Right lobe of liver (tissue), 6 donors: ENCODE measurements at regions not wholly inside any gene's neighbourhood (a gene's known extent, or its start where the extent isn't known, plus 50 kb on each side); places are given as distances from the start of the nearest gene placed in this dataset.

Experiments
- ATAC-seq, 4 donors: fragments of 200-7000 bp; cut with Tn5 transposase; one replicate each; pipeline ENCODE4 v1.9.1; 2020; ENCODE audit warnings: mild to moderate bottlenecking in 4 of 4, moderate library complexity in 4 of 4
- DNase-seq, 3 donors: peaks; one replicate each; pipeline ENCODE4 v3.0.0-alpha.2; 2020
- H3K27ac ChIP-seq, 3 donors: fragments of 200-600 bp; one replicate each; pipeline ENCODE4 v1.8.0; 2022
- H3K27me3 ChIP-seq, 2 donors: fragments of 200-600 bp; one replicate each; pipeline ENCODE4 v1.8.0; 2022
- H3K36me3 ChIP-seq, 4 donors: fragments of 200-600 bp; sonication (generic) in 1 of 4; one replicate each; pipeline versions ENCODE4 v1.5.1 to v1.8.0; 2017 to 2022; ENCODE audit warnings: control low read depth in 1 of 4
- H3K4me1 ChIP-seq, 4 donors: fragments of 200-600 bp; sonication (generic) in 1 of 4; one replicate each; pipeline versions ENCODE4 v1.5.1 to v1.8.0; 2017 to 2022; ENCODE audit warnings: control low read depth in 1 of 4
- H3K4me3 ChIP-seq, 3 donors: fragments of 200-600 bp; one replicate each; pipeline ENCODE4 v1.8.0; 2022
- H3K9me3 ChIP-seq, 4 donors: fragments of 200-600 bp; sonication (generic) in 1 of 4; one replicate each; pipeline versions ENCODE4 v1.5.1 to v1.8.0; 2017 to 2022; ENCODE audit warnings: control low read depth in 1 of 4
- CTCF ChIP-seq, 4 donors: fragments of 200-600 bp in 3 of 4; fragments of 450-650 bp in 1 of 4; IDR thresholded peaks; one replicate each; pipeline versions ENCODE4 v1.5.1 to v1.8.0; 2016 to 2022; ENCODE audit warnings: antibody characterized with exemption in 4 of 4, mild to moderate bottlenecking in 2 of 4
- POLR2A ChIP-seq: fragments of 450-650 bp; IDR thresholded peaks from one replicate; pipeline ENCODE4 v1.6.1; 2017; ENCODE audit warnings: antibody characterized with exemption, mild to moderate bottlenecking
- WGBS: methylation state at CpG from one replicate; pipeline ENCODE4 v1.1.6; 2018; ENCODE audit warnings: low coverage, low lambda C conversion rate; ENCODE audit not compliant: insufficient coverage; ENCODE audit errors: missing lambda C conversion rate; 5-methylcytosine and 5-hydroxymethylcytosine counted together
- intact Hi-C, 2 donors: fragments of 100-400 bp; cut with DNase I; formaldehyde crosslinking; loops; one replicate each; pipeline versions ENCODE4 v1.11.2 to v1.14.1; 2022
- donor health status: DM: no; HTN: yes; CAD: no.
- donor health status: DM: no; HTN: no; CAD: no.
- donor health status: DM: no; HTN: no; CAD: no.
- donor health status: DM: no; HTN: yes; CAD: no.
- donor health status: DM: no; HTN: yes; CAD: no.

DNA sequence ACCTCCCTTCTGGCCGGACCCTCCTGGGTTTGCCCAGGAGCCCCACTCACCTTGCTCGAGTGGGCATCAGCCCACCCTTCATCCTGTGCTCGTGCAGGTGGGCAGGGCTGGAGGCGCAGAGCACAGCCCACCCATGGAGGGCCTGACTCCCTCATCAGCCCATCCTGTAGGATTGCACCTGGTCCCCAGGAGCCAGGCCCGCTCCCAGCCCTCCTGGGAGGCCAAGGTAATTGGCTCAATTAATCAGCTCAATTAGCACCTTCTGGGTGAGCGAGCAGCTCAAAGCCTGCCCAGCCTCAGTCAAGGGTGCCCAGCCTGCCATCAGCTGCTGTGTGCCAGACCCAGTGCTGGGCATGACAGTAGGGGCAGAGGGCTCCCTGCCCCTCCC lies 58.1 kb upstream of the NECTIN1 start:
- H3K27me3 ChIP-seq, result no peaks in the 10 kb centered on the region
- H3K36me3 ChIP-seq, result no peaks in the 10 kb centered on the region
- peak in 1 of 3 donors; percentile 31 for DNase-seq
- TF ChIP-seq POLR2A, result no peak
- no peak for TF ChIP-seq CTCF (IDR thresholded peaks at IDR 0.05)
- no peak overlapping the region for H3K4me3 ChIP-seq
- no peak overlapping the region for H3K27ac ChIP-seq
- no peaks in the 10 kb centered on the region for H3K4me1 ChIP-seq
- no peaks in the 10 kb centered on the region for H3K9me3 ChIP-seq
- ATAC-seq, result no peak
- 83% methylated on average over 2 of the region's 6 CpGs for WGBS
- intact Hi-C loops, result no loop called here

GRCh38 chr11:119786431-119787073 lies 57.6 kb upstream of the NECTIN1 start:
- Histone ChIP-seq H3K36me3 (no peaks in the 10 kb centered on the region), H3K4me1 (no peaks in the 10 kb centered on the region), H3K27me3 (no peaks in the 10 kb centered on the region), H3K9me3 (no peaks in the 10 kb centered on the region), H3K27ac (no peak overlapping the region), H3K4me3 (no peak overlapping the region)
- intact Hi-C loops, result no loop called here
- 100% methylated on average over 3 of the region's 10 CpGs for WGBS
- DNase-seq, result peak in 1 of 3 donors; percentile 35
- TF ChIP-seq POLR2A, result no peak
- no peak for TF ChIP-seq CTCF (IDR thresholded peaks at IDR 0.05)
- ATAC-seq, result no peak

- no peak for ATAC-seq
- Histone ChIP-seq H3K27ac (no peak overlapping the region), H3K4me1 (no peaks in the 10 kb centered on the region), H3K36me3 (no peaks in the 10 kb centered on the region), H3K9me3 (no peaks in the 10 kb centered on the region), H3K27me3 (no peaks in the 10 kb centered on the region), H3K4me3 (no peak overlapping the region)
- DNase-seq, result peak in 1 of 3 donors; percentile 11
- intact Hi-C loops, result no loop called here
- WGBS, result 14% methylated on average over 1 of the region's 2 CpGs
- TF ChIP-seq POLR2A (no peak), CTCF (IDR thresholded peaks at IDR 0.05) (no peak)
Measured at GRCh38 chr11:119785131-119785530, 56.1 kb upstream of the NECTIN1 start.

DNA sequence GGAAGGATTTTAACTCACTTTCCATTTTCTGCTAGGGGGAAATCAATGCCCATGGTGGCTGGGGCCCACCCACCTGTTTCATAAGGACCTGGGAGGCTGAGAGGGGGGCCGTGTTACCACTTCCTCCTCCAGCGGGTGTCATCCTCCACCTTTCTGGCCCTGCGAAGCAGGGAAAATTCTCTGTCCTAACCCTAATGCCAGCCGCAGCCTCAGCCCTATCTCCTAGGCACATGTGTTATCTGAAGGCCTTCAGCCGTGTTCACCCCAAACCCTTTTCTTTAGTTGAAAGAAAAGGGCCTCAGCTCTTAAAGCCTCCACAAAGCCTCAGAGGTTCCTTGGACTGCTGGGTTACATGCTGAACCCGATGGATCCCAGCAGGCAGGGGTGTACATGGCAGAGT lies 55.4 kb upstream of the NECTIN1 start:
- no peaks in the 10 kb centered on the region for H3K36me3 ChIP-seq
- intact Hi-C loops, result no loop called here

More for the DNA sequence above, 55.4 kb upstream of the NECTIN1 start:
- Histone ChIP-seq H3K27ac (no peak overlapping the region), H3K4me3 (no peak overlapping the region), H3K9me3 (no peaks in the 10 kb centered on the region), H3K4me1 (no peaks in the 10 kb centered on the region), H3K27me3 (no peaks in the 10 kb centered on the region)
- TF ChIP-seq CTCF (IDR thresholded peaks at IDR 0.05), result no peak
- TF ChIP-seq POLR2A, result no peak
- ATAC-seq, result no peak
- 100% methylated on average over 3 of the region's 6 CpGs for WGBS
- peak in 1 of 3 donors; percentile 5 for DNase-seq
